DMS153 treated with DMSO at 0.1 percent for 48 hours (cell line): ENCODE measurements at regions not wholly inside any gene's neighbourhood (a gene's known extent, or its start where the extent isn't known, plus 50 kb on each side); places are given as distances from the start of the nearest gene placed in this dataset.
"Not testable (repeated sequence)": the region's sequence is repeated elsewhere in the genome, so short reads cannot be mapped to it uniquely, and the experiment has no call there.

Experiments
- DNase-seq: peaks from one replicate; lab custom pipeline; 2025; ENCODE audit not compliant: unreplicated experiment; lab: John Stamatoyannopoulos, UW

DNA sequence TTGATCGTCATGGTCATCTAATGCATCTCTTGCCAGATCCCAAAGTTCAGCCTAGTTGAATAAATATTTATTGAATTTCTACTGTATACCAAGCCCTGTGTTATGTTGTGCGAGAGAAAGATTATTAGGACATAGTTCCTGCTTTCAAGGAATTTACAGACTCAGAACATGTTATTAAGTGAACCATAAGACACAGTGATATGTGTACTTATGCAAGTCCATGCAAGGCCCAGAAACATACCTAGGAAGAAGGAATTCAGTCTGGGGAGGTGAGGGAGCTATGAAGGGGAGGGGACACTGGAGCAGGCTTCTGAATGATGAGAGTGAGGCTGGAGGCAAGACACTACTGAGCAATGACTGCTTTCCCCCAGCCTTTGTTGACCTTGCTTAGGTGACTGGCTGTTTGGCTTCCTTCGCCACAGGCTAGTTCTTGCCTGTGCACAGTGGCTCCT is 81.4 kb downstream of the ACAA2 start:
- no peak for DNase-seq

DNA sequence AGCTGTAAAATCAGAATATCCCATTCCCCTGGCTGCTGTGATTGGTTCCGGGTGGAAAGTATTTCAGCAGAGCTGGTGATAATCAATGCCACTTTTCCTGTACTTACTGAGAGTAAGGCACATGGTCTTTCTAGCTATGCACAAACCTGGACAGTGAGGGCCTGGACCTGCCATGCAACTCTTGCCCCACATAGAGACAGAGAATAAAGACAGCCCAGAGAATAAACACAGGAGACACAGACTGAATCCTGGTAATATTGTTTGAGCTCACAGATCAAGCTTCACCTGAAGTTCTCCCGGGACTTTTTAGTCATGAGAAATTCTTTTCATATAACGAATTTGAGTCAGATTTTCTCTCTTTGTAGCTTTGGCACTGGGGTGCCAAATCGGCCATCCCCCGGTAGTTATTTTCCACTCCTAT is 81.9 kb downstream of the ACAA2 start:
- no peak for DNase-seq

DNA sequence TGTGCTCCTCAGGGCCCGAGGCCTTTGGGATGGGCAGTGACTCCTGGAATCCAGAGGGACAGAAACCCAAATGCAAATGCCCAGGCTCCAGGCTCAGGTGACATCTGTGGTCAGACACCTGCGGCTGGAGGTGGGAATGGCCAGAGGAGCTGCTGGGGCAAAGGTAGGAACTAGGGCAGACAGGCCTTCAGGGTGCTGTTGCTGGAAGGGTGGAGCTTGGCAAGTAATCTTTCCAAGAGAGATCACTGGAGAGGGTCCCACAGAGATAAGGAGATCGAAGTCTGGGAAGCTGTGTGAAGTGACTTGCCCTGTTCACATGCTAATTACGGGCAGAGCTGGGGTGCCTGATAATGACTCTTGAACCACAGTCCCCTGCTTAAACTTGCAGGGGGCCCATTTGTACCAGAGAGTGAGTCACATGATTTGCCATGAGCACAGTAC is 82.4 kb downstream of the ACAA2 start:
- DNase-seq: no peak

DNA sequence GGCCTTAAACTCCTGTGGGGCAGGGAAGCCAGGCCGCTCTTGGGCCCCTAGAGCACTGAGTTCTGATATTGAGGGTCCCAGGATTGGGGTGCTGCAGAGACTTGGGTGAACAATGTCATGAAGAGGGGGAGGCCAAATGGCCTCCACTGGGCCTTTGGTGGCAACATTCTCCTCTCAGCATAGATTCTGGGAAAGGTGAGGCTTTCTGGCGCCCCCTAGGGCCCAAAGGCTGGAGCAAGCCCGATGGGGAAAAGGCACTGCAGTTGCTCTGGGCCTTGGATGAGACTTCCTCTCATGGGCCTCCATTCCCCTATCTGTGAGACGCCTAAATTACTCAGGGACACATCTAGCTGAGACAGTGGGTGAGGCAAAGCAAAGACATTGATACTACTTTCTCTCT is 84.8 kb downstream of the ACAA2 start:
- DNase-seq: peak; percentile 20

DNA sequence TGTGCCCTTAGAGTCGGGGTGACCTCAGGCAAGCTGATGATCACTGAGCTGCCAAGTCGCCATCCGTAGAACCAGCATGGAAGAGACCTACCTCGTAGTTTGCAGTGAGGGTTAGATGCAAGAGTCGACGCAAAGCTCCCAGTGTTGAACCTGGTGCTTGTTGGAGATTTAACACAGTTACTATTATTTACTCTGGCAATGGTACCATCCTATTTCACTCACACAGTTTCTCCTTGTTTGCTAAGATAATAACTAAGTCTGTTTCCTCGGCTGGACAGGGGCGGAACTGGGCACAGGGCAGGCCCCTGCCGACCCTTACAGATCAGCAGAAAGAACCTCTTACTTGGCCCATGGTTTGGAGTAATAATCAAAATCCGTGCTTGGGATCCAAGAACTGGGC is 85.5 kb downstream of the ACAA2 start:
- no peak for DNase-seq

DNA sequence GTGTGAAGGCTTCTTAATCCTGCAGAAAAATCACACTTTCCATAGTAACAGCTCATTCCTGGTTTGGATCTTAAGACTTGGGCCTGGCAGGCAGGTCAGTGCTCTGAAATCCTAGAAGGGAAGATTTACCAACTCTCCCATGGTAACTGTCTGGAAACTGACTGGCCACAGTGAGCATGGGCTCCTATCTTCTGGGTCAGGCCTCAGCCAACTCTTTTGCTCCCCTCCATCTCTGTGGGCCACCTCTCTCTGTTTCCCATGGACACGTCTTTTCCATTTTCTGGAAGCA is 86.7 kb downstream of the ACAA2 start:
- DNase-seq: no peak

DNA sequence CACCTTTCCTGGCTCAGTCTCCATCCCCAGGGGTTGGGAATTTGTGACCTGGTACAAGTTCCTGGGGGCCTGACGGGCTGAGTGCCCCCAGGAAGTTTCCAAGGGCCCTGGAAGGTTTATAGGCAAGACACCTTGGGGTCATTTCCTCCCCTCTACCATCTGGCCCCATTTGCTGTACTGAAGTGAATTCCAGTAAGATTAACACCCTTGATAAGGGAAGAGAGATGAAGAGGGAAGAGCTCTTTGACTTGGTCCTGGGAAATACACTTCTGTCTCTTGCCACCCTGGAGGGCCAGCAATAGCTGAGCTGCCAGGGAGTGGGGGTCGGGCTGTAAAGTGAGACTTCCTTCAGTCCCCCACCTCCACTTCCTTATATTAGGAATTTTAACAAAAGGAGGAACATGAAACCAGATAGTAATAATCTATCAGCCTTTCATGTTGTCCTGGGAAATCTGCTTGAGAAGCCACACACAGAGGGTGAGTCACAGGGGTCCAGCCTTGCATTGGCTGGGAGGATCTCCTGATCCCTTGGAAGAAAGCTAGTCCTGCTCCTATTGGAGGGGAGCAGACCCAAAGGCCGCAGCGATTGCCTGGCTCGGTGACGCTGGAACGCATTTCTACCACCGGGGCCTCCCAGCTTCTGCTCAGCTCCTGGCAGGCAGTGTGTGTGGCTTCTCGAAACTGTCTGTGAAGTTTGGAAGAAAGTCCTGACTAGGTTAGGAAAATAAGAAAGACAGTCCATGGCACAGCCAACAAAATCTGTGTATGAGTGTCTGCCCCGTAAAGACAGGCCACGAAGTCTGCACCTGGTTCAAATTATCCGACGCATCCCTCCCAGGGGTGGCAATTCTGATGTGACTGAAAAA is 87.3 kb downstream of the ACAA2 start:
- no peak for DNase-seq

DNA sequence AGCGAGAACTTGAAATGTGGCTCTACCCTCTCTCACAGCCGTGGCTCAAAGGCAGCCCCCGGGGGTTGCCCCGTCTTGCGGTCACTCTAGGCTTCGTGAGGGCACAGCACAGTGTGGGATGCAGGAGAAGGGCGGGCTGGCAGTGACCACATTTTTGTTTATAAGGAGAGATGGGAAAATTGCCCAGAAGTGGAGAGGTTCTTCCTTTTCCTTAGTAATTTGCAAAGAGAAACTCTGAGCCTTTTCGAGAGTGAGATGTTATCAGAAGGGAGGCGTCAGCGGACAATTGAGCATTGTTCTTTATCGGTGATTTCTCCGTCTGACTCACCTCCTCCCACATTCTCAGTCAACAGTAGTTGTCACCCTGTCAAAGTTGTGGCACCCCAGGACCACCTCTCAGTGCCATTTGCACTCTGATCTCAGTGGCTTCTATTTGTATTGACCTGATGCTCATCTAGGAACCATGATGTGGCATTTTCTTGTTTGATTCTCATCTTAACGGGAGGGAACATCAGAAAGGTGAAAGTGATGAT is 89.6 kb downstream of the ACAA2 start:
- DNase-seq: no peak

DNA sequence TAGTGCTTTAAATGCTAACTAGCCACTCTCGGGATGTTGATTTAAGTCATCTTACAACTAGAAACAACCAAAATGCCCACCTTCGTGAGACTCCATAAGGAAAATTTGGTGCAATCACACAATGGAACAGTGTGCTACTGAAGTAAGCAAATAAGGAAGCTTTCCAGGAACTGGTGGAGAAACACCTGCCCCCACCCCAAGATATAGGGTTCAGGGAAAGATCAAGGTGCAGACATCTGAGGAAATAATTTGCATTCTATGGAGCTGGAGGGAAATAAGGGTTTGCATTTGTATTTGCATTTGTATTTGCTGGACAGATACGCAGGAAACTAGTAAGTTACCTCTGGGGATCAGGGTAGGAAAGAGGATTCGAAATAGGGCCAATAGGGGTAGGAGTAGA is 90.9 kb downstream of the ACAA2 start:
- DNase-seq: no peak

DNA sequence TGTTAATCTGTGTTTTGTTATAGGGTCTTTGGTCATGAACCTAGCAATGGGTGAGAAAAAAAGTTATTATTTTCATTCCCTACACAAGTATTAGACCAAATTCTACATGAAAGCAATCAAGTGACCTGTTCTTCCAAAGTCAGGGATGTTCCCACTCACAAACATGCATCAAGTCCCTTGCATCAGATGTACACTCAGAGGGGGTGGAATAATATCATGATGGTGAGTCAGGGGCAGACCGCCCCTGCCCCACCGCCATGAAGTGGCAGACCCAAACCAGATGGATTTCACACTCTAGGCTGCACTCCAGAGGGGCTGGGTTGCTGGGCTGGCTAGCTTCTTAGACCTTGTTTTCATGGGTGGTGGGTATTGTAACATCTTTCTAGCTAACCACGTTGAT is 91.4 kb downstream of the ACAA2 start:
- no peak for DNase-seq

DNA sequence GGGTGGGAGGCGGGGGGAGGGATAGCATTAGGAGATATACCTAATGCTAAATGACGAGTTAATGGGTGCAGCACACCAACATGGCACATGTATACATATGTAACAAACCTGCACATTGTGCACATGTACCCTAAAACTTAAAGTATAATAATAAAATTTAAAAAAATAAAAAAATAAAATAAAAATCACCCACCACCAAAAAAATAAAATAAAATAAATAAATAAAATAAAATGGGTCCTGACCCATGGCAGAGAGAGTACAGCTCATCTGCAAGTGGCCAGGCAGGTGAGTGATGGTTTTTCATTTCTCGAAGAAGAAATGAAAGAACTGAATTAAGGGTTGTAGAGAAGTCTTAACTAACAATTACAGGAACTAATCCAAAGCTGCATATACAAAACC is 92.4 kb downstream of the ACAA2 start:
- DNase-seq: not testable (repeated sequence)

DNA sequence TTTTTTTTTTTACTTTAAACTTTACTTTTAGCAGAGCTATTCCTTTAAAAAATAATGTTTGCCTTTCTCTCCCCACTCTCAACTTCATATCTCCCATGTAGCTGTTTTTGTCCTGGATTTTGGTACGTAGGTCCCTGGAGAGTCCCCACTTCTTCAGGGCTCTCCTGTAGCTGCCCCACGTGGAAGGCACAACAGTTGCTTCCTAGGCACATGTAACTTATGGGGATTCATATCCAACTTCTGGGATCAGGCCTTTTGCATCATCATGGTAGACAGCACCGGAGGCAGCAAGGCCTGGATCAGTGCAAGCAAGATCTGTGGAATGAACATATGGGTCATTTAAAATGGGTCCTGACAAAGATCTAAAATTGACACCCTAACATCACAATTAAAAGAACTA is 95.7 kb downstream of the ACAA2 start:
- DNase-seq: no peak

DNA sequence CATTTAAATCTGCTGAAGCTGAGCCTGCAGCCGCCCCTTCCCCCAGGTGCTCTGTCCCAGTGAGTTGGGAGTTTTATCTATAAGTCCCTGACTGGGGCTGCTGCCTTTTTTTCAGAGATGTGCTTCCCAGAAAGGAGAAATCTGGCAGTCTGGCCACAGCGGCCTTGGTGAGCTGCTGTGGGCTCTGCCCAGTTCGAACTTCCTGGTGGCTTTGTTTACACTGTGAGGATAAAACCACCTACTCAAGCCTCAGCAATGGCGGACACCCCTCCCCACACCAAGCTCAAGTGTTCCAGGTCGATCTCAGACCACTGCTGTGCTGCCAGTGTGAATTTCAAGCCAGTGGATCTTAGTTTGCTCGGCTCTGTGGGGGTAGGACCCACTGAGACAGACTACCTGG is 97.3 kb downstream of the ACAA2 start:
- no peak for DNase-seq

DNA sequence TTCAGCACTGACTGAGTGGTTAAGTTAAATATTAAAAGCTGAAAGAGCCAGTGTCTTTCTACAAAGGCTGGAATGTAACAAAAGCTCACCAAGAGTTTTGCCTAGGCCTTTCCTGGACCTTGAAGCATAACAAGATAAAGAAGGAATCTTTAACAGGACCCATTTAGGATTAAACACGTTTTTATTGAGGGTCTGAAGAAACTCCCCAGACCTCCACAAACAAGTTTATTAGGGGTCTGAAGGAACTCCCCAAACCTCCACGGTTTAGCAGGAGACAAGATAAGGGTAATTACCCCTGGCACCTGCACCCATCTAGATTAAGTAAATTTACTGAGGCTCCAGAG is 104.0 kb downstream of the ACAA2 start:
- no peak for DNase-seq

DNA sequence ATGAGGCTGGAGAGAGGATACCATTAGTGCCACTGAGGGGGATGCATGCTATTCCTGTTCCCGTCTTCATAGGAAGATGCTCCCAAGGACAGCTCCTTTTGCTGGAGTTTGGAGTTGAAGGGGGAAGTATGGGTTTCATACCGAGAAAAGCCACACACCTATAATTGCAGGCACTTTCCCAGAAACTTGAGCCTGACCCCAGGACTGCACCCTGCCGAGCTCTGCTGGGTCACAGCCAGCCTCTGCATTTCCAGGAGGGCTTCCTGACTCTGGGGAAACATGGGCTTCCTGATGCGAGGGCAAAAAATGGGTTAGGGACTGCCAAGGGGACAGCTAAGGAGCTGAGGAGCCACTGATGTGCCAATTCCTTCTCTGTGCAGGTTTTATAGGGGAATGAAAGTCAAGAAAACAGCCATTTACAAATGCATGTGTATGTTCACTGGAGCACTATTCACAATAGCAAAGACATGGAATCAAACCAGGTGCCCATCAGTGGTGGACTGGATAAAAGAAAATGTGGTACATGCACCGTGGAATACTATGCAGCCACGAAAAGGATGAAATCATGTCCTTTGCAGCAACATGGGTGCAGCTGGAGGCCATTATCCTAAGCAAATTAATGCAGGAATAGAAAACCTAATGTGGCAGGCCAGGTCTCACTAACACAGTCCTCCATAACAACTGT is 104.5 kb downstream of the ACAA2 start:
- no peak for DNase-seq

DNA sequence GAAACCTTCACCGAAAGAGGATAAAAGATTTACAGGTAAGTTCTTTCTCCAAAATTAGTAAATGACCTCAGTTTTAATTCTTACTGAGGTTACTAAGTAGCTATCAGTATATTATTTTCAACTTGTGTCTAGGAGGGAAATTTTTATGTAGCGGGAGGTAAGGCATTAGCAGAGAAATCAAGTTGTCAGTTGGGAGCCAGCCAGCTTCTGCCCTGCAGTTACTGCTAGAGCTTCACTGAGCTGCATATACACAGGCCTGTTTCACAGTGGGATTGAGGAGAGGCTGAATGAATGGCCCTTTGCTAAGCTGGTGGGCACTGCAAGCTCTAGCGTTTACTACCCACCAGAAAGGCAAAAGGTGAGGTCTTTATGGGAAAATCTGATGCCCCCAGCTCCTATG is 105.7 kb downstream of the ACAA2 start:
- DNase-seq: no peak

DNA sequence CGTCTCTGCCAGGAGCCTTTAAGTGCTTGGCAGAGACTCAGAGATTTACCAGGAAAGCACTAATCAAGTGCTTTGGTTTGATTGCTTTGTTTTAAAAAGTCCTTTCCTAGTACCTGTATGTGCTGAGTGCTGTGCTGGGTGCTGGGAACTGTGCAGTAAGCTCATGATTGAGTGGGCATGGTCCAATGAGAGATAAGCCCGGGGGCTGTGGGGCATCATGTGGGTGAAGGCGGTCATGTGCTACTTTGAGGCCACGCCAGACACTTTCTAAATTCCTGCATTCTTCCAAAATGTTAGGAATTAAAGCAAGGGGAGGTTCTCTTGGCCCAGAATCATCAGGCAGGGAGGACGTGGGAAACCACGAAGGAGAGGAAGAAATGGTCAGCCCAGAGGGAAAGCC is 109.0 kb downstream of the ACAA2 start:
- no peak for DNase-seq

DNA sequence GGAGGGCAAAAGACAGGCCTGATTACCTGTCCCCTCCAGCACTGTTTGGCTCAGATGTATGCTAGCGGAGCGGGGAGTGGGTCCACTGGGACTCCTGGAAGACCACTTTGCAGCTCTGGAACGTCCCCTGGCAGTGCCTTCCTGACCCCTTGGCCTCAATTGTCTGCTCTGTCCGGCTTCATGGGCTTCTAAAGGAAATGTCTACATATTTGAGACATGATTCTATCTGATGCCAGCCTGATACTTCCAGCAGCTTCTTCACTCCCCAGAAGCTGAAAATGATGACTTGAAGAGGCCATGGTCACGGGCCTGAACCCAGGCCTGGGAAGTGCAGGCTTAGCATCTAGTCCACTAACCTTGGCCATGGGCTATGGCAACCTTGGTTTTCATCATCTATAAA is 112.1 kb downstream of the ACAA2 start:
- no peak for DNase-seq

DNA sequence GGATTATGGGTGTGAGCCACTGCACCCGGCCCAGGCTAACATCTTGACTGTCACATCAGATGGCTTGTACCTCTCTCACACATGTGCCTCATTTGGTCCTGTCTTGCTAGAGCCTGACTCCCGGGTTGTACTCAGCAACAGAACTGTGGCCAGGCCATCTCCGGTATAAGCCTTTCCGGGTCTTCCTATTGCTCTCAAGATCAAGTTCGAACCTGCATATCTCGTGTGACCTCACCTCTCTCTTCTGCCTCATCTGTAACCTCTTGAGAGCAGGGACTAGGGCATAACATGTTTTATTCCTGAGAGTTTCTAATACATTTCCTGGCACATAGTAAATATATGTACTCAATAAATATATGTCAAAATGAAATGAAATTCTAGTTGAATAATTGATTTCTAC is 114.0 kb downstream of the ACAA2 start:
- DNase-seq: no peak

DNA sequence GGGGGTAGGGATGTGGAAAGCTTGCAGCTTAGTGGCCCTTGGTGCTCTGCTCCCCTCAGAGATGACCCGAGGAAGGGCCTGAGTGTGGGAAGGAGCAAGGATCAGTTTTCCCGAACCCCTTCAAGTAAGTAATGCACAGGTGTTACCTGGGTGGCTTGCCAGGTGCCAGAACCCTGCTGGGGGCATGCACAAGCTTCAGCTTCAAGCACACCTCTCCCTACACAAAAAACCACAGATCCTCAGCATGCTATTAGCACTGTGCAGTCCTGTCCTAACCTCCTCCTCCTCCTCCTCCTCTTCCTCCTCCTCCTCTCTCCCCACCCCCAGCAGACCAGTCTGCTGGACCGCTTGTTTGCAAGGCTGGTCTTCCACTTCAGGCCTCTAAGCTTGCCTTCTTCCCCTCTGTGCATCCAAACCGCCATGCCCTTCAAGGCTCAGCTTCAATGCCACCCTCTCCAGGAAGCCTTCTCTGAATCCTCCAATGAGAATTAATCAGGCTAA is 114.8 kb downstream of the ACAA2 start:
- DNase-seq: no peak

DNA sequence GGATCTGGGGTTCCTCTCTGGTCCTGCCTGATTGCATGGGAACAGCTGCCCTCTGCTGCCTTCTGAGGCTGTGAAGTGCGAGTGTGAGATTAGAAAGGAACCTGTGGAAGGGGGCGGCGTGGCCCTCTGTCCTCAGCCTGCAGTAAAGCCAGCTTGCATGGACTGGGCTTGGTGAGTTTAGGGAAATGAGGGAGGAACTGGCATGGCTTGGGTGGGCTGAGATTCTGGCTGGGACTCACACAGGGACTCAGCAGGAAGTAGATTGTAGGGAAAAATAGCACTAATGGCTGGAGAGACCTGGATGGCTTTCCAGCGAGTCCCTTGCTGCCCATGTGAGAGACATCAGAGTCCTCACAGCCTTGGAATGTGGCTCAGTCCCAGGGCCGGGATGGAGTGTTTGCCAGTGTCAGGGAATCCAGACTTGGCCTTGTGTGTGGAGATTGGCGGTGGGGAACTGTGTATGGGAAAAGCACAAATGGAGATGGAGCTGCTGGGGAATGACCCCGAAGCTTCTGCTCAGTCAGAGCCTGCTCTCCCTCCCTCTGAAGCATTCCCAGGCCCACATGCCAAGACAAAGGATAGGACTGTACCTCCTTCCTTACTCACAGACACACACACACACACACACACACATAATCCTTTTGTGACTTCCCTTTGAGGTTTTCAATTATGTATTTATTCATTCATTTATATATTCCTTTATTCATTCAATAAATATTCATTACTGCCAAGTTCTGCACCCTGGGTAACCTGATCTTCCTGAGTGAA is 115.4 kb downstream of the ACAA2 start:
- DNase-seq: no peak

DNA sequence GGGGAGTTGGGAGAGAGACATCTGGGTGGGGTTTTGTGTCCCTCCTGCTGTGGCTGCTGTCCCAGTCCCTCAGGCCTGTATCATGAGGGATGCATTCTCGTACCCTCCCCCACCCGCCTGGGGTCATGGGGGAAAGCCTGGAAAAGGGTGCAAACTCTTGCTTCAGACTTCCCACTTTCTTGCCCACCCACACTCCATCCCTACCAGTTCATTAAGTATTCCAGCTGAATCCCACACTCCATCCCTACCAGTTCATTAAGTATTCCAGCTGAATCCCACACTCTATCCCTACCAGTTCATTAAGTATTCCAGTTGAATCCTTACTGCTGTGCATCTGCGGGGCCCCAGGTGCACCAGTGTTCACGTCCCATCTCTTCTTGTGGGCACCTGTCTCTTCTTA is 116.3 kb downstream of the ACAA2 start:
- DNase-seq: no peak
